Midbrain (tissue), 1 donor: ENCODE measurements at regions not wholly inside any gene's neighbourhood (a gene's known extent, or its start where the extent isn't known, plus 50 kb on each side); places are given as distances from the start of the nearest gene placed in this dataset.
"Not testable (repeated sequence)": the region's sequence is repeated elsewhere in the genome, so short reads cannot be mapped to it uniquely, and the experiment has no call there.

Source experiments
- DNase-seq: peaks from one replicate; lab custom pipeline; 2025; lab: John Stamatoyannopoulos, UW

- DNase-seq: no peak
Measured at GRCh38 chr10:123270221-123270620, 116.0 kb downstream of the BUB3 start.

DNA sequence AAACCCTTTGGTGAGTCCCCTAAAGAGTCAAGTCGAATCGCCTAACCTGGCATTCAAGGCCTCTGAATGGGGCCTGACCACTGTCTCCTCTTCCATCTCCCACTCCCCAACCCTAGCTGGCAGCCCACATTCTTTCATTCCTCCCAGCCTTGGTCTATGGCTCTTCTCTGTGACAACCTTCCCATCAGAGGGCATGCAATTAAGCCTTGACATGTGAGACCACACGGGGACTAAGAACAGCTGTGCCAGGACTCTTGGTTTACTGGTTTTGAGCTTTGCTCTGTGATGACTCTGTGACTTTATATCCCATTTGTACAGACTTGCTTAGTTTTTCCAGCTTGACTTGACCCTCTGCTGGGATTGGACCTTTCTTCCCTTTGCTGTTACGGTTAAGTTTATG is 116.6 kb downstream of the BUB3 start:
- DNase-seq: no peak

DNA sequence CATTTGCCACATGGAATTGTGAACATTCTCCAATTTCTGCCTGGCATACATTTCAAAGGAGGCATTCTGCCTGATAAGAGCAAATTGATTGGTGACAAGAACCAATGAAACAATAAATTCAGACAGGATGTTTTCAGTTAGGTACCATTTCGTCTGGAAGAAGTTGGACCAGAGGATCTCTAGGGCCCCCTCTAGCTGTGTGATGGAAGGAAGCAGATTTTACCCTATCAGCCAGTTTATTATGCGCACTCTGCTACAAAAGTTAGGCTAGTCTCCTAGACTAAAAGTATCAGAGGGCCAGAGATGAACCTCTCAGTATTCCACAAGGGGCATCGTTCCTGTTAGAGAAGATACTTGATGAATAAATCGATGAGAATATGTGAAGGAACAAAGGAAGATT is 118.0 kb downstream of the BUB3 start:
- no peak for DNase-seq

GRCh38 chr10:123274306-123275135 is 120.3 kb downstream of the BUB3 start:
- DNase-seq: no peak

- no peak for DNase-seq
Measured at GRCh38 chr10:123275136-123275564, 120.9 kb downstream of the BUB3 start.

DNA sequence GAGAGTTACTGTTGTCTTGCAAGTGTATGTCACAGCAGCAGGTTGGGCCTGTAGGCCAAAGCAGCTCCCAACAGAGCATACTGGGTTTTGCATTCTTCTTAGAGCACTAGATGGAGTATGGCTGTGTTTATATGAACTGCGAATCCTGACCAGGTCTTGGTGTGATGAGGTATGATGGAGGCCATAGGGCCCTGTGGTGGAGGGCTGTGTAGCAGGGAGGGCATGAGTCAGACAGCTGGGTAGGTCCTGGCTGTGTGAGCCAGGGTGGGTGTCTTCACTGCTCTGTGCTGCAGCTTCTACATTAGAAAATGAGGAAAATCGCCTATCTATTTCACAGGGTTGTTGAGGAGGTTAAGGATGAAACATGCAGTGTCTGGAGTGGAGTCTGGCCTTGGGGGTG is 124.2 kb downstream of the BUB3 start:
- no peak for DNase-seq

- DNase-seq: not testable (repeated sequence)
Measured at GRCh38 chr10:123283371-123283770, 129.2 kb downstream of the BUB3 start.

- no peak for DNase-seq
Measured at GRCh38 chr10:123284022-123284421, 129.8 kb downstream of the BUB3 start.

DNA sequence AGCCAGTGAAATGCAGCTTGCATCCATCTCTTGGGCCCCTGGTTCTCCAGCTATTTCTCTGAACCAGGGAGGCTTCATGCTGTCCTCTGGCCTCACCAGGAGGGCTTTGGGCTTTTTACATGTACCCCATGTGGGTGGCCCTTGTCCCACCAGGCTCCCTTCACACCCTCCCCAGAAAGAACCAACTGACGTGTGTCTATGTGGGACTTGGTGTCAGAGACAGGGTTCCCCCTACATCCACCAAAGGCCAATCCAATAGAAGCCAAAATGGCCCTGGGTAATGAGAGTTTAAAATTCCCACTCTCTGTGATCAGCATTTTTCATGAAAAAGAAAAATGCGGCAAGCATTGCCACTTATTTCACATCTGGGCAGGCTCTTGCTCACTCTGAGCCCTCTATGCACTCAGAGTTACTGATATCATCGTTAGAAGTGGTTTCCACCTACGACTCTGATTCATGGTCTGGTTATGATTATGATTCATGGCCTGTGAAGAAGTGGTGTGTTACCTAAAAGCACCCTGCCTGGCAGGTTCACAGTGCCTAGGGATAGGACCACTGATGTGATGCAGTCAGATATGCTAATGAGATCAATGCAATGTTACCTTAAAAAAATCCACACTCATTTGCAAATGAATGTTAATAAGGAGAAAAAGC is 133.5 kb downstream of the BUB3 start:
- DNase-seq: no peak

DNA sequence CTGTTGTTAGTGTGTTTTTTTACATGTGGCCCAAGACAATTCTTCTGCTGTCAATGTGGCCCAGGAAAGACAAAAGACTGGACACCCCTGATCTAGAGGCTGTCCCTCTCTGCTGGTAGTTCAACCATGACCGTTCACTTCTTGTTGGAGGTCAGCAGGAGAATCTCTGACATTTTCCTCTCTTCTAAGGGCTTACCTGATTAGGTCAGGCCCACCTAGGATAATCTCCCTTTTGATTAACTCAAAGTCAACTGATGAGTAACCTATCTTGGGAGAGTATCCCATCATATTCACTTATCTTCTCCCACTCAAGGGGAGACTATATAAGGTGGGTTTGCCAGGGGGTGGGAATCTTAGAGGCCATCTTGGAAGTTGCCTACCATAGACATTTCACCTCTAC is 135.2 kb downstream of the BUB3 start:
- DNase-seq: no peak

DNA sequence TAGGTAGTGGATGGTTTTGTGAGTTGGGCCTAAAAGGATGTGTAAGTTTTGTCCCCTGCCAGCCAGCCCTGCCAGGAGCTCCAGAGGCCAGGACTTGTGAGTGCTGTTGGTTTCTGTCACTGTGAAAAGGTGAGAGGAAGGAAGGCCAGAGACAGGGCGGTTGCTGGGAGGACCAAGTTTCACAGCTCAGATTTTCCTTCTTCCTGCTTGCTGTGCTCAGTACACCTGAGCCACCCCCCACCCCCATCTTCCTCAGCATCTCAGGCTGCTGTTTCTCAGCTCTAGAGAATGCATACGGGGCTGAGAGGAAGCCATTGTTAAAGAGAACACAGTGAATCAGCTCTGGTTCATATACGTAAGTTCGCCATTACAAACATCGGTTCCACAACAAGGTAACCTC is 139.9 kb downstream of the BUB3 start:
- no peak for DNase-seq

DNA sequence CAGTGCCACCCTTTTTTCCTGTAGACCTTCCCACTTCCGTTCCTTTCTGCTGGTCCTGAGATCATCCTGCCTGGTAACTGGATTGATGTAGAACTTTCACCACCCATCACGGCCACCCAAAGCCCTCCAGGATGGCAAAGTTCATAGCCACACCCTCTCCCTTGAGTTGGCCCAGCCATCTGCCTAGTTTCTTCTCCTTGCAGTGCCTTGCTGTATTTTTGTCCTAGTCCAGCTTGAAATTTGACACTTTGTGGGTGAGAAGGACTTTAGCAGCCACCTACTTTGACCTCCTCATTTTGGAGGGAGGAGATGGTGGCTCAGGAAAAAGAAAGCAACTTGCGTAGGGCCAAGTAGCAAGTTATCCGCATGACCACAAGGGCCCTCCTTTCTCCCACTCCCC is 140.7 kb downstream of the BUB3 start:
- no peak for DNase-seq

DNA sequence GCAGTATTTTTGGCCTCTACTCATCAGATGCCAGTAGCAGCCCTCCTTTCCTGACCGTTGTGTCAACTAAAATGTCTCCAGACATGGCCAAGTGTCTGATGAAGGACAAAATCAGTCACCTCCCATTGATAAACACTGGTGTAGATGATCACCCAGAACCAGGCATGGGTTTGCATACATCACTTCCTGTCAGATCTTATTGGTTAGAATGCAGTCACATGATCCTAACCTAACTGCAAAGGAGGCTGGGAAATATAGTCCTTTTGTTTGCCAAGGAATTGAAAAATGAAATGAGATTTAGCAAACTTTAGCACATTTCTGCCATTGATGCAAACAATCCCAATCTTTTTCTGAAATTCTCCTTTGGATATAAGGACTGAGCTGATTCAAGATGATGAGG is 141.4 kb downstream of the BUB3 start:
- no peak for DNase-seq

DNA sequence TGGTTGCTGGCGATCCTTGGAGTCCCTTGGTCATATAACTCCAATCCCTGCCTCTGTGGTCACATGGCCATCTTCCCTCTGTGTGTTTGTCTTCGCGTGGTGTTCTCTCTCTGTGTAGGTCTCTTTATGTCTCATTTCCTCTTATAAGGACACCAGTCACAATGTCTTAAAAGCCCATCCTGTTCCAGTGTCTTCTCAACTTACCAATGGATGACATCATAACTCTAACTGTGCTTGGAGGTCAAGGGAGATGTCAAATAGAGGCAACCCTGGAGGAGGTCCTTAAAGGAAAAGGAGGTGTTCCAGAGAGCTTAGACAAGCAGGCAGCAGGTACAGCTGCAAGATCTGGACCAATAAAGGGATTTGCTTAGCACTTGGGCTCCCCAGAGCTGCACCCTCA is 143.0 kb downstream of the BUB3 start:
- no peak for DNase-seq

DNA sequence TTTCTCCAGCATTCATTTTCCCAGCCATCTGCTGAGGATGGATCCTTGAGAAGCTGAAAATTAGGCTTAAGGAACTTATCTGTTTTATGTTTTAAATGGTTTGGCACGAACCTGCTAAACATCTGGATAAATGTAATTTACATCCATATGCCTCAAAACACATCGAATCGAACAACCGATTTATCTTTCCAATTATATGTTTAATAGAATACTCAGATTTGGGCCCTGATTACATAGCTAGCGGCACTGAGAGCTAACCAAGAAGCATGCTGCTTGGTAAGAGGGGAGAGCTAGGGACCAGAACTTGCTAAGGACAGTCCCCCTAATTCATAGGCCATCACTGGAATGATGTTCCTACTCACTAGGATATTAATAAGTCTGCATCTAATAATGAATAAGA is 144.4 kb downstream of the BUB3 start:
- no peak for DNase-seq

DNA sequence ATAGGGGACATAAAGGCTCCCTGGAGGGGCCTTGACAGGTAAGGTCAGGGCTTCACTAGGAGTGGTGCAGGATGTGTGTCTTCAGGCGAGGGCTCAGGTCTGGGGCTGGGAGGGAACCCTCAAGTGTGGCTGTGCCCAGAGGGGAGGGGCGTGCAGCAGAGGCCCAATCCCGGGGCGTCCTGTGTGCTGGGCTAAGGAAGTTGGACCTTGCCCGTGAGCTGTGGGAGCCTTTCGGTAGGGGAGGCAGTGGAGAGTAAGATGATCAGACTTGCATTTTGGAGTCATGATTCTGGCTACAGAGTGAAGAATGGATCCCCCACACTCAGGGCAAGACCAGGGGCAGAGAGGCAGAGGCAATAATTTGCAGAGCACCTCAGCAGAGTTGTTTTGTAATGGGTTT is 145.4 kb downstream of the BUB3 start:
- DNase-seq: no peak

- peak; percentile 79 for DNase-seq
Measured at GRCh38 chr10:123301077-123301857, 147.1 kb downstream of the BUB3 start.

DNA sequence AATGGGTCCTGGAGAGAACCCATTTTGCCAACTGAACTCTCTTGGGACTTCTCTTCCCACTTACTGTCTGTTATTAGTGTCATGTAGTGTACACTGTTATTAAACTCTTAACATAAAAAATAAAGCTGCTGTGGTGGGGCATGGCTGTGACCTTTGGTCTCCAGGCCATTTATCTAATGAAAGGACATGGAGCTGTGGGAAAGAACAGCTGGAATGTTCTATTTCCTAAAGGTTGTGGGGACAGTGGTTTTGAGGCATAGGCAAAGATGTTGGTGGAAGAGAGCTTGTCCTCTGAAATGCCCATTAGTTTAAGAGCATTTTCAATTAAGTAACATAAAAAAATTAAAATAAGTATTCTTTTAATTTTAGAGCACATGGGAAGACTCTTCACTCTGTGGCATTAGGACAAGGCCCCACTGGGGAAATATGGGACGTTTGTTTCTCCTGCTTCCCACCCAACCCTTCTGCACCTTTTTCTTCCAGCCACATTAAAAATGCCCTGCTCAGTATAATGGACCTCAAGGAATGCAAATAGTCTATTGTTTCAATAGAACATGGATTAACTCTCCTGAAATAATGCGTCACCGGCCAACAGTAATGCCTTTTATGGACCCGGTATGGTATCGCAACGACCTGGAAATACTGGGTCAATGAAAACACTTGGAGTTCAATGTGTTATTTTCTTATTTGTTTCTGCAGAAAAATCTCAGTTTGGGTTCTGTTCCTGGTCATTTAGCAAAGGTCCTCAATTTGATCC is 149.6 kb downstream of the BUB3 start:
- no peak for DNase-seq

- DNase-seq: no peak
Measured at GRCh38 chr10:123305671-123306070, 151.5 kb downstream of the BUB3 start.

- no peak for DNase-seq
Measured at GRCh38 chr10:123306290-123306689, 152.1 kb downstream of the BUB3 start.

- no peak for DNase-seq
Measured at GRCh38 chr10:123309731-123310130, 155.5 kb downstream of the BUB3 start.

DNA sequence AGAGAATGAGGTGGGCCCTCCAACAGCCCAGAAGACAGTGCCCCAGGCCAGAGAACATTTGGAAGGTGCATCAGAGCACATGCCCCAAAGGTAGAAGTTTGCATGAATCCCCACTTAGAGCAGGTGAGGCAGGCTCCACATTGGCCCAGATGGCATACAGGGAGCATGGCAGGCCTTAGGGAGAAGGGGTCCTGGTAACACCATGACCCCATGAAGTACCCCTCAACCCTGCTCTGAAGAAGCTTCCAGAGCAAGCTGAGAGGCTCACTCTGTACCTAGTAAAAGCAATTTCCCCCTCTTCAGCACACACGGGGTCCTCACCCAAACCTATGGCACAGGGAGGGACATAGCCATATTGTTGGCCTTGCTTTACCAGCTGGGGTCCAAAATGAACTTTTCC is 162.6 kb downstream of the BUB3 start:
- DNase-seq: no peak
